ENCODE measurements at regions not wholly inside any gene's neighbourhood (a gene's known extent, or its start where the extent isn't known, plus 50 kb on each side); places are given as distances from the start of the nearest gene placed in this dataset.

DNA sequence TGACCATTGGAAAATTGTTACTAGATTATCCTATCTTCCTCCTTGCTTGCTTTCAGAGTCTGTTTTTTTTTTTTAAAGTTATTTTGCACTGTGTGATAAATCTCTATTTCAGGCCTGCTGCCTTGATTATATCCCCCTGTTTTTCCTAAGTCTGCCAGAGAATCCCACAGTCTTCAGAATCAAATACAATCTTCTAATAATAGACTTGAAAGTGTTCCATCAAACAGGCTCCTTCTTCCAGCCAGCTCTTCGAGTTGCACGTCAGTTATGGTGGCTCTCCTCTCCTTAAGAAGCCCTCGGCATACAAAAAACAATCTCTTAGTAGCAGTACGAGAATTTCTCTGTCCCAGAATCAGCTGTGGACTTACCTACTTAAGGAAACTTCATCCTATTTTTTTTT, 92.9 kb upstream of the NOX3 start:
- Histone ChIP-seq H3K36me3 (replicated peaks in 1 of 2) (no peaks in the 10 kb centered on the region), H3K27ac (no peak overlapping the region), H3K4me3 (no peak overlapping the region), H3K4me1 (replicated peaks in 1 of 2) (no peaks in the 10 kb centered on the region), H3K9me3 (replicated peaks in 1 of 3) (no peaks in the 10 kb centered on the region), H3K27me3 (no peaks in the 10 kb centered on the region)
- TF ChIP-seq, protein P1, sequence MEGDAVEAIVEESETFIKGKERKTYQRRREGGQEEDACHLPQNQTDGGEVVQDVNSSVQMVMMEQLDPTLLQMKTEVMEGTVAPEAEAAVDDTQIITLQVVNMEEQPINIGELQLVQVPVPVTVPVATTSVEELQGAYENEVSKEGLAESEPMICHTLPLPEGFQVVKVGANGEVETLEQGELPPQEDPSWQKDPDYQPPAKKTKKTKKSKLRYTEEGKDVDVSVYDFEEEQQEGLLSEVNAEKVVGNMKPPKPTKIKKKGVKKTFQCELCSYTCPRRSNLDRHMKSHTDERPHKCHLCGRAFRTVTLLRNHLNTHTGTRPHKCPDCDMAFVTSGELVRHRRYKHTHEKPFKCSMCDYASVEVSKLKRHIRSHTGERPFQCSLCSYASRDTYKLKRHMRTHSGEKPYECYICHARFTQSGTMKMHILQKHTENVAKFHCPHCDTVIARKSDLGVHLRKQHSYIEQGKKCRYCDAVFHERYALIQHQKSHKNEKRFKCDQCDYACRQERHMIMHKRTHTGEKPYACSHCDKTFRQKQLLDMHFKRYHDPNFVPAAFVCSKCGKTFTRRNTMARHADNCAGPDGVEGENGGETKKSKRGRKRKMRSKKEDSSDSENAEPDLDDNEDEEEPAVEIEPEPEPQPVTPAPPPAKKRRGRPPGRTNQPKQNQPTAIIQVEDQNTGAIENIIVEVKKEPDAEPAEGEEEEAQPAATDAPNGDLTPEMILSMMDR (IDR thresholded peaks at IDR 0.05): no peak
- no peak for TF ChIP-seq POLR2A (IDR thresholded peaks at IDR 0.05)
- intact Hi-C loops (cut with DNase I): no loop called here
- no peak for DNase-seq
- WGBS, 4 donors: 81 to 87% (median 85%) methylated on average over 4 of the region's 4 CpGs

DNA sequence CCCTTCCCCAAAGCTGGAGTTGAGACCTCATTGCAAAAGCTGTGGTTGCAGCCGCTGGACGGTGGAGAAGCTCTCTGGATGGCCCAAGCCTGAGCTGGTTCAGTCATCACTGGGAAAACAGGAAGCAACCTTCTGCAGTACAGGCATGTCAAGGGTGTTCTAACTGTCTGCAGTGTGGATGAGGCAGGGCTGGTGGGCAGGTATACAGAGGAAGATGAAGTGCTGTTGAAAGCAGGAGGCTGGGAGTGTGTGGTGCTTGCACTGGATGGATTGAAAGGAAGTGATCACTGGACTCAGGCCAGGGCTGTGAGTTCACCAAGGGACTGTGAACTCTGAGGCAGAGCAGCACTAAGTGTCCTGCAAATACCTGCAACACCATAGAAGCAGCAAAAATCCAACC, 89.0 kb upstream of the NOX3 start:
- WGBS, 4 donors: 70 to 92% (median 85%) methylated on average over 2 of the region's 2 CpGs
- Histone ChIP-seq H3K4me1 (replicated peaks in 1 of 2) (no peaks in the 10 kb centered on the region), H3K9me3 (replicated peaks in 1 of 3) (no peaks in the 10 kb centered on the region), H3K27me3 (no peaks in the 10 kb centered on the region), H3K27ac (no peak overlapping the region), H3K4me3 (no peak overlapping the region), H3K36me3 (replicated peaks in 1 of 2) (no peaks in the 10 kb centered on the region)
- DNase-seq: no peak
- TF ChIP-seq POLR2A (IDR thresholded peaks at IDR 0.05): no peak
- TF ChIP-seq, protein P1 (IDR thresholded peaks at IDR 0.05): no peak
- intact Hi-C loops (cut with DNase I): no loop called here

DNA sequence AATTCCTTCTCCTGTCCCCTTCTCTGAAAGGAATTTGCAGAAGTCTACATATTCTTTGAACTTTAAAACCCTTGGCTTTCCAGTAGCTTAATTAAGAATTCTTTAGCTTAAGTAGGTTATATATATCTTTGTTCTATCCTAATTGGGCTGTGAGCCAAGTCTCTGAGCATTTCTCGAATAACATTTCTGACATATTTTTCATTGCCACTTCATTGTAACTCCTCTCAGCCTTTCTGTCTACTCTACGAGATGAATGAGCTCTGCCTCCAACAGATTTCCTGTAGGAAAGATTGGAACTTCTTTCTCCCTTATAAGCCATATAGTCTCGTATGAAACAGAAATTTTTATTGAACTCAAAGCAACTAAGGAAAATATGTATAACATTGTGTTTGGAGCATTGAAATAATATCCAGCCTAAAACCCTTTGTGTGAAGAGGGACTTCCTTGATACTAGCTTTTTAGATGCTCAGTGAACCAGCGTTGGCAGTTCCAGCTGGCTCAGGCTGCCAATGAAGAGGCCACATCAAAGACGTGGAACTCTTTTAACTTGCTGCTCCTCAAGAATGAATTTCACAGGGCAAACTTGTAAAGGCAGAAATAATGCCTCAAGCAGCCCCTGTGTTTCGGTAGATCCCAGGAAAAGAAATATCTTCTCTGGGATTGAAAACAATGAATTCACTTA, 87.7 kb upstream of the NOX3 start:
- DNase-seq: no peak
- H3K27ac ChIP-seq: no peak overlapping the region
- no peak overlapping the region for H3K4me3 ChIP-seq
- 64 to 71% (median 70%) methylated on average over 6 of the region's 6 CpGs for WGBS, 4 donors
- no peaks in the 10 kb centered on the region for H3K36me3 ChIP-seq (replicated peaks in 1 of 2)
- intact Hi-C loops (cut with DNase I): no loop called here
- H3K4me1 ChIP-seq (replicated peaks in 1 of 2): no peaks in the 10 kb centered on the region
- H3K27me3 ChIP-seq: no peaks in the 10 kb centered on the region
- H3K9me3 ChIP-seq (replicated peaks in 1 of 3): no peaks in the 10 kb centered on the region
- TF ChIP-seq, protein P1 (IDR thresholded peaks at IDR 0.05): no peak
- TF ChIP-seq POLR2A (IDR thresholded peaks at IDR 0.05): no peak

DNA sequence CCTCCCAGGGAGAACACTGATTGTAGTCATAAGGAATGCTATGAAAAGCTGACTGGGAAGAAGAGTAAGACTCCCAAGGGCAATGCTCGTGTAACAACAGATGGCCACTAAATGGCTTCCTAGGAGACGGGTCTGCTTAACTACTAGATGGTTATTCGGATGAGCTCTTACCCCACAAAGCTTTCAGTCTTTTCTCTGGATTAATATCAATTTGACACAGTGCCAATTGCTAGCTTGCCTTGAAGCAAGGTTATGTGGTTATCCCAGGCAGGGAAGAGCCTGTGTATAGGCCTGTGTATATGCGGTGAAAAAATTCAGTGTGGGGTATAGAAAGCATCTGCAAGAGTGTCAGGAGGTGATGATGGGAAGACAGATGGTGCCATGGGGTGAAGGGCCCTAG, 86.4 kb upstream of the NOX3 start:
- Histone ChIP-seq H3K4me3 (no peak overlapping the region), H3K9me3 (replicated peaks in 1 of 3) (no peaks in the 10 kb centered on the region), H3K27ac (no peak overlapping the region), H3K36me3 (replicated peaks in 1 of 2) (no peaks in the 10 kb centered on the region), H3K4me1 (replicated peaks in 1 of 2) (no peaks in the 10 kb centered on the region), H3K27me3 (no peaks in the 10 kb centered on the region)
- no peak for TF ChIP-seq POLR2A (IDR thresholded peaks at IDR 0.05)
- intact Hi-C loops (cut with DNase I): no loop called here
- no peak for DNase-seq
- 65 to 79% (median 71%) methylated on average over 4 of the region's 4 CpGs for WGBS, 4 donors
